Urinary bladder (tissue), 4 donors: ENCODE measurements at regions not wholly inside any gene's neighbourhood (a gene's known extent, or its start where the extent isn't known, plus 50 kb on each side); places are given as distances from the start of the nearest gene placed in this dataset. TPM values are rescaled to one million over a fixed set of nuclear protein-coding genes. Genes with fewer than 3 reads are reported as not detected.
"Not testable (repeated sequence)": the region's sequence is repeated elsewhere in the genome, so short reads cannot be mapped to it uniquely, and the experiment has no call there.

Source experiments
- DNase-seq: peaks from one replicate; pipeline ENCODE4 v3.0.0-alpha.2; 2015; ENCODE audit errors: extremely low spot score
- H3K27ac ChIP-seq: one replicate; pipeline ENCODE4 v1.5.1; 2013; ENCODE audit warnings: low read depth, mild to moderate bottlenecking, moderate library complexity
- H3K36me3 ChIP-seq: one replicate; pipeline ENCODE4 v1.6.1; 2013; ENCODE audit warnings: mild to moderate bottlenecking, moderate library complexity; ENCODE audit not compliant: insufficient read depth
- H3K4me1 ChIP-seq: one replicate; pipeline ENCODE4 v1.6.1; 2013; ENCODE audit warnings: mild to moderate bottlenecking, moderate library complexity; ENCODE audit not compliant: insufficient read depth
- H3K4me3 ChIP-seq: one replicate; pipeline ENCODE4 v1.5.1; 2013; ENCODE audit warnings: low read depth, low read length
- WGBS: extraction: QIAGEN DNeasy Blood & Tissue Kit; methylation state at CpG from one replicate; pipeline ENCODE4 v1.1.7; 2013; 5-methylcytosine and 5-hydroxymethylcytosine counted together
- small RNA-seq: library from RNA; depleted of rRNA; stranded (forward); fragments of <200 nt; gene quantifications from one replicate; pipeline ENCODE3, GENCODE V24; 2014
- donor health status: healthy with polysubstance abuse.
- donor health status: healthy.

- Histone ChIP-seq H3K27ac (no peak overlapping the region), H3K4me3 (no peak overlapping the region), H3K36me3 (no peaks in the 10 kb centered on the region), H3K4me1 (no peaks in the 10 kb centered on the region)
- no peak for DNase-seq
- WGBS = 72% methylated on average over 4 of the region's 4 CpGs
Measured at GRCh38 chr4:189858435-189858834, 82.2 kb upstream of the FRG1 start.

- no peak for DNase-seq
Measured at GRCh38 chr4:189861101-189861500, 79.6 kb upstream of the FRG1 start.

GRCh38 chr4:189869236-189869635 lies 71.4 kb upstream of the FRG1 start:
- H3K36me3 ChIP-seq = no peaks in the 10 kb centered on the region

More at GRCh38 chr4:189861101-189861500, 79.6 kb upstream of the FRG1 start:
- H3K4me1 ChIP-seq = no peaks in the 10 kb centered on the region
- no peak overlapping the region for H3K27ac ChIP-seq
- no peaks in the 10 kb centered on the region for H3K36me3 ChIP-seq
- H3K4me3 ChIP-seq = no peak overlapping the region

GRCh38 chr4:189870511-189871234 lies 70.0 kb upstream of the FRG1 start:
- WGBS = 71% methylated on average over 9 of the region's 9 CpGs
- H3K4me1 ChIP-seq = no peaks in the 10 kb centered on the region
- DNase-seq = no peak
- H3K27ac ChIP-seq = no peak overlapping the region
- no peaks in the 10 kb centered on the region for H3K36me3 ChIP-seq
- H3K4me3 ChIP-seq = no peak overlapping the region

More at GRCh38 chr4:189869236-189869635, 71.4 kb upstream of the FRG1 start:
- 78% methylated on average over 7 of the region's 7 CpGs for WGBS
- Histone ChIP-seq H3K27ac (no peak overlapping the region), H3K4me3 (no peak overlapping the region), H3K4me1 (no peaks in the 10 kb centered on the region)
- no peak for DNase-seq

- DNase-seq = no peak
- Histone ChIP-seq H3K27ac (no peak overlapping the region), H3K4me1 (no peaks in the 10 kb centered on the region), H3K4me3 (no peak overlapping the region), H3K36me3 (no peaks in the 10 kb centered on the region)
- WGBS = 81% methylated on average over 2 of the region's 2 CpGs
Measured at GRCh38 chr4:189874591-189874990, 66.1 kb upstream of the FRG1 start.

GRCh38 chr4:189881190-189881589 lies 59.5 kb upstream of the FRG1 start:
- not testable (repeated sequence) for H3K4me1 ChIP-seq, H3K36me3 ChIP-seq, H3K4me3 ChIP-seq, DNase-seq, H3K27ac ChIP-seq
- 93% methylated on average over 15 of the region's 15 CpGs for WGBS

GRCh38 chr4:189888407-189888806 lies 52.3 kb upstream of the FRG1 start:
- H3K4me3 ChIP-seq, H3K4me1 ChIP-seq, H3K27ac ChIP-seq, H3K36me3 ChIP-seq, DNase-seq: not testable (repeated sequence)
- WGBS = 79% methylated on average over 4 of the region's 4 CpGs

Small RNA genes in the stretch of these regions (small RNA-seq; reads per million reads assigned to genes)
- gene RNU1-51P = not detected
- not detected for gene RNU7-192P
